Endothelial cell of umbilical vein (primary cell): ENCODE measurements at regions not wholly inside any gene's neighbourhood (a gene's known extent, or its start where the extent isn't known, plus 50 kb on each side); places are given as distances from the start of the nearest gene placed in this dataset.

Experiments
- BruUV-seq: library from RNA; stranded (reverse); fragments of 400-500 nt; replicated peaks from 2 replicates; lab custom pipeline; 2021; lab: Mats Ljungman, UMichigan
- CTCF ChIA-PET: fragments of 300-600, 350-600 bp; sonication (Branson Sonifier 250); formaldehyde crosslinking; loops from one replicate; lab custom pipeline; 2021; ENCODE audit warnings: antibody characterized with exemption, inconsistent platforms; lab: Charles Lee
- POLR2A ChIA-PET: fragments of 300-600, 350-600 bp; sonication (Branson Sonifier 250); formaldehyde crosslinking; loops from one replicate; lab custom pipeline; 2021; ENCODE audit warnings: antibody characterized with exemption, inconsistent platforms; lab: Charles Lee
- DNase-seq: peaks from one replicate; pipeline ENCODE4 v3.0.0-alpha.2; 2011; ENCODE audit warnings: low read depth, low spot score
- FAIRE-seq: peaks from 2 replicates; lab custom pipeline; 2011; peaks lifted over from hg19 to GRCh38; lab: Jason Lieb, UNC
- H2AFZ ChIP-seq: 2 replicates; pipeline ENCODE4 v1.6.0; 2012; ENCODE audit warnings: low read depth, low read length, control low read depth, inconsistent platforms
- H3K27ac ChIP-seq: 2 replicates; pipeline ENCODE4 v1.5.1; 2011; ENCODE audit warnings: low read depth, mild to moderate bottlenecking, control low read depth, low read length, moderate library complexity; ENCODE audit not compliant: insufficient read depth
- H3K27me3 ChIP-seq, 2 experiments: 2 replicates each; pipeline versions ENCODE4 v1.6.0 to v1.6.1; 2011; ENCODE audit warnings: low read length in 2 of 2, mixed read lengths in 1 of 2; ENCODE audit not compliant: control insufficient read depth in 2 of 2, insufficient read depth in 2 of 2
- H3K36me3 ChIP-seq, 2 experiments: 2 replicates in 1 of 2; 3 replicates in 1 of 2; pipeline ENCODE4 v1.5.1; 2011; ENCODE audit warnings: low read length in 2 of 2, mild to moderate bottlenecking in 1 of 2, moderate library complexity in 1 of 2; ENCODE audit not compliant: control insufficient read depth in 2 of 2, insufficient read depth in 2 of 2; ENCODE audit errors: extremely low read depth in 1 of 2
- H3K4me1 ChIP-seq: 3 replicates; pipeline ENCODE4 v1.5.1; 2011; ENCODE audit warnings: mild to moderate bottlenecking, low read length; ENCODE audit not compliant: control insufficient read depth, insufficient read depth; ENCODE audit errors: extremely low read depth
- H3K4me2 ChIP-seq: 2 replicates; pipeline ENCODE4 v1.6.1; 2011; ENCODE audit warnings: low read length, control low read depth, mixed read lengths; ENCODE audit not compliant: insufficient read depth
- H3K4me3 ChIP-seq, 3 experiments: fragments of 200-600 bp in 1 of 3; sonication (generic), shearing (Covaris generic) in 1 of 3; replicated peaks in 1 of 3; 2 replicates each; pipeline ENCODE4 v1.5.1; 2011 to 2016; ENCODE audit warnings: control low read depth in 3 of 3, low read length in 3 of 3, mild to moderate bottlenecking in 2 of 3, inconsistent platforms in 1 of 3, low read depth in 1 of 3, moderate library complexity in 1 of 3; ENCODE audit not compliant: insufficient read depth in 1 of 3
- H3K79me2 ChIP-seq: 2 replicates; pipeline ENCODE4 v1.6.0; 2012; ENCODE audit warnings: low read length, inconsistent platforms; ENCODE audit not compliant: control insufficient read depth, insufficient read depth
- H3K9ac ChIP-seq: replicated peaks from 2 replicates; pipeline ENCODE3; 2011; ENCODE audit warnings: low read length, control low read depth; ENCODE audit not compliant: insufficient read depth; ENCODE audit errors: extremely low read depth
- H3K9me1 ChIP-seq: replicated peaks from 3 replicates; pipeline ENCODE4 v1.6.0; 2011; ENCODE audit warnings: mild to moderate bottlenecking, low read length; ENCODE audit not compliant: control insufficient read depth, insufficient read depth; ENCODE audit errors: extremely low read depth
- H3K9me3 ChIP-seq: replicated peaks from 2 replicates; pipeline ENCODE4 v1.5.1; 2012; ENCODE audit warnings: low read length, inconsistent platforms; ENCODE audit not compliant: control insufficient read depth, insufficient read depth
- H4K20me1 ChIP-seq: replicated peaks from 2 replicates; pipeline ENCODE3; 2011; ENCODE audit warnings: mild to moderate bottlenecking, low read length; ENCODE audit not compliant: control insufficient read depth, insufficient read depth; ENCODE audit errors: extremely low read depth
- CTCF ChIP-seq, 2 donors: IDR thresholded peaks; 1 replicate in 1 of 2; 2 replicates in 1 of 2; pipeline ENCODE4 v1.5.1; 2011; ENCODE audit warnings: low read length in 2 of 2, mild to moderate bottlenecking in 2 of 2, moderate library complexity in 2 of 2, control low read depth in 1 of 2, inconsistent platforms in 1 of 2, low read depth in 1 of 2; ENCODE audit not compliant: insufficient read depth in 1 of 2; ENCODE audit errors: extremely low read depth in 1 of 2
- EZH2 ChIP-seq: IDR thresholded peaks from 2 replicates; pipeline ENCODE4 v1.6.1; 2012; ENCODE audit warnings: borderline replicate concordance, low read depth, mild to moderate bottlenecking, moderate library complexity, low read length, inconsistent platforms; ENCODE audit not compliant: severe bottlenecking
- FOS ChIP-seq: IDR thresholded peaks from 2 replicates; pipeline ENCODE4 v1.6.1; 2011; ENCODE audit warnings: mild to moderate bottlenecking, low read length, moderate library complexity, borderline replicate concordance; ENCODE audit not compliant: insufficient read depth
- GATA2 ChIP-seq: IDR thresholded peaks from 2 replicates; pipeline ENCODE4 v1.7.0; 2011; ENCODE audit warnings: low read depth, mild to moderate bottlenecking, moderate library complexity, mixed read lengths, low read length; ENCODE audit not compliant: insufficient read length, insufficient read depth
- JUN ChIP-seq: IDR thresholded peaks from 2 replicates; pipeline ENCODE4 v1.6.1; 2011; ENCODE audit warnings: borderline replicate concordance, low read depth; ENCODE audit not compliant: insufficient read length, insufficient read depth
- MAX ChIP-seq: IDR thresholded peaks from 2 replicates; pipeline ENCODE4 v1.6.1; 2011; ENCODE audit not compliant: insufficient read depth, insufficient read length
- MYC ChIP-seq: IDR thresholded peaks from one replicate; pipeline ENCODE4 v1.6.1; 2011; ENCODE audit warnings: mild to moderate bottlenecking, low read depth, low read length
- POLR2A ChIP-seq: IDR thresholded peaks from 2 replicates; pipeline ENCODE4 v1.6.1; 2012; ENCODE audit warnings: low read depth, mild to moderate bottlenecking, control low read depth, low read length
- POLR2AphosphoS5 ChIP-seq: IDR thresholded peaks from 2 replicates; pipeline ENCODE4 v1.6.1; 2012; ENCODE audit warnings: low read depth, mild to moderate bottlenecking, control low read depth, low read length, moderate library complexity; ENCODE audit not compliant: insufficient read depth
- dilution Hi-C: fragments of 300-500 bp; cut with MboI; formaldehyde crosslinking; loops from one replicate; pipeline ENCODE4 v1.15.0; 2019; ENCODE audit warnings: low sequenced_read_pairs; ENCODE audit not compliant: extremely low pct_ligation_motif_present
- intact Hi-C: fragments of 100-400 bp; cut with micrococcal nuclease; formaldehyde crosslinking; loops from one replicate; pipeline ENCODE4 v1.10.0; 2022

GRCh38 chr5:62695274-62695673 lies 116.7 kb downstream of the LRRC70 start:
- Histone ChIP-seq H3K9me3 (no peaks in the 10 kb centered on the region), H3K79me2 (no peaks in the 10 kb centered on the region), H3K9me1 (no peaks in the 10 kb centered on the region), H2AFZ (no peak overlapping the region), H3K4me1 (no peaks in the 10 kb centered on the region), H4K20me1 (no peaks in the 10 kb centered on the region), H3K27ac (no peak overlapping the region), H3K9ac (no peak overlapping the region), H3K36me3 (no peaks in the 10 kb centered on the region), H3K4me2 (no peak overlapping the region), H3K27me3 (no peaks in the 10 kb centered on the region), H3K4me3 (no peak overlapping the region)
- TF ChIP-seq CTCF (IDR thresholded peaks at IDR 0.05; ENCODE audit: extremely low read depth in 1 of 2, insufficient read depth in 1 of 2, low read depth in 1 of 2, low read length in 2 of 2) (no peak), EZH2 (no peak), POLR2A (no peak), FOS (no peak), MAX (no peak), POLR2AphosphoS5 (no peak), JUN (no peak), GATA2 (no peak), MYC (no peak)
- DNase-seq = no peak
- intact Hi-C loops = no loop called here
- BruUV-seq = no TSS peak
- ChIA-PET POLR2A (no interaction called here), CTCF (no interaction called here)
- dilution Hi-C loops = no loop called here
- FAIRE-seq = no peak
